HCT116 (cell line): ENCODE measurements at regions not wholly inside any gene's neighbourhood (a gene's known extent, or its start where the extent isn't known, plus 50 kb on each side); places are given as distances from the start of the nearest gene placed in this dataset.

Experiments
- ATAC-seq: fragments of 200-7000 bp; cut with Tn5 transposase; 2 replicates; pipeline ENCODE4 v1.9.1; 2020; ENCODE audit warnings: mild to moderate bottlenecking, moderate library complexity
- BruUV-seq: library from RNA; stranded (reverse); fragments of 400-500 nt; replicated peaks from 2 replicates; lab custom pipeline; 2021; lab: Mats Ljungman, UMichigan
- CTCF ChIA-PET: fragments of 300-600 bp; sonication (Branson Sonifier 250); formaldehyde crosslinking; loops from one replicate; lab custom pipeline; 2021; ENCODE audit warnings: antibody characterized with exemption; lab: Charles Lee
- POLR2A ChIA-PET: fragments of 300-600, 350-600 bp; sonication (Branson Sonifier 250); formaldehyde crosslinking; loops from one replicate; lab custom pipeline; 2021; ENCODE audit warnings: antibody characterized with exemption; lab: Charles Lee
- RAD21 ChIA-PET, 2 experiments: fragments of 300-600 bp; sonication (Branson Sonifier 250); formaldehyde crosslinking; loops; one replicate each; lab custom pipeline; 2023; ENCODE audit warnings: low total read pairs in 2 of 2; ENCODE audit not compliant: uncharacterized antibody in 2 of 2, unreplicated experiment in 2 of 2, low non-redundant PET in 1 of 2; lab: Charles Lee
- DNase-seq: peaks from one replicate; pipeline ENCODE4 v3.0.0-alpha.2; 2010; ENCODE audit warnings: low read depth, low spot score
- H2AFZ ChIP-seq: fragments of 200-600 bp; shearing (Covaris generic), sonication (generic); 2 replicates; pipeline ENCODE4 v1.6.1; 2017; ENCODE audit warnings: low read depth, mixed run types, mixed read lengths, antibody characterized with exemption, low read length; ENCODE audit not compliant: poor library complexity, severe bottlenecking
- H3K27ac ChIP-seq: 2 replicates; pipeline ENCODE4 v1.5.1; 2012; ENCODE audit warnings: low read depth, low read length
- H3K27me3 ChIP-seq: fragments of 200-600 bp; sonication (generic); 2 replicates; pipeline ENCODE4 v1.6.1; 2016; ENCODE audit warnings: mixed run types, low read length, mixed read lengths; ENCODE audit not compliant: insufficient read depth
- H3K36me3 ChIP-seq, 2 experiments: fragments of 200-500 bp in 1 of 2; fragments of 200-600 bp in 1 of 2; sonication (Bioruptor generic) in 1 of 2; sonication (generic) in 1 of 2; 2 replicates each; pipeline versions ENCODE4 v1.5.1 to v1.6.1; 2014 to 2016; ENCODE audit warnings: low read length in 2 of 2, inconsistent platforms in 1 of 2, mixed read lengths in 1 of 2, mixed run types in 1 of 2; ENCODE audit not compliant: insufficient read depth in 2 of 2, control insufficient read depth in 1 of 2
- H3K4me1 ChIP-seq, 2 experiments: fragments of 200-600 bp in 1 of 2; sonication (generic) in 1 of 2; 2 replicates each; pipeline versions ENCODE4 v1.5.1 to v1.6.1; 2012 to 2017; ENCODE audit warnings: low read length in 2 of 2, inconsistent platforms in 1 of 2, mild to moderate bottlenecking in 1 of 2, mixed read lengths in 1 of 2, mixed run types in 1 of 2, moderate library complexity in 1 of 2; ENCODE audit not compliant: insufficient read depth in 2 of 2, control insufficient read depth in 1 of 2
- H3K4me2 ChIP-seq: fragments of 200-600 bp; sonication (generic); 2 replicates; pipeline ENCODE4 v1.6.1; 2017; ENCODE audit warnings: mixed run types, low read length, mixed read lengths
- H3K4me3 ChIP-seq, 2 experiments: fragments of 200-600 bp in 1 of 2; sonication (generic) in 1 of 2; replicated peaks in 1 of 2; 2 replicates each; pipeline ENCODE4 v1.5.1; 2011 to 2016; ENCODE audit warnings: low read length in 2 of 2, control low read depth in 1 of 2, low read depth in 1 of 2, mild to moderate bottlenecking in 1 of 2, mixed read lengths in 1 of 2, mixed run types in 1 of 2
- H3K79me2 ChIP-seq: fragments of 200-600 bp; sonication (generic); 2 replicates; pipeline ENCODE4 v1.6.1; 2017; ENCODE audit warnings: mild to moderate bottlenecking, mixed run types, low read length, moderate library complexity, mixed read lengths; ENCODE audit not compliant: insufficient read depth
- H3K9ac ChIP-seq: fragments of 200-600 bp; sonication (generic); 2 replicates; pipeline ENCODE4 v1.6.1; 2016; ENCODE audit warnings: low read length, mixed read lengths
- H3K9me2 ChIP-seq: fragments of 200-600 bp; sonication (generic), shearing (Covaris generic); 2 replicates; pipeline ENCODE4 v1.6.1; 2017; ENCODE audit warnings: mixed run types, mild to moderate bottlenecking, moderate library complexity; ENCODE audit not compliant: insufficient read depth
- H3K9me3 ChIP-seq, 2 experiments: fragments of 200-500 bp in 1 of 2; fragments of 200-600 bp in 1 of 2; sonication (Bioruptor generic) in 1 of 2; sonication (generic) in 1 of 2; 2 replicates each; pipeline ENCODE4 v1.6.1; 2014 to 2017; ENCODE audit warnings: low read length in 2 of 2, mixed read lengths in 2 of 2, inconsistent platforms in 1 of 2, low read depth in 1 of 2, mild to moderate bottlenecking in 1 of 2, mixed run types in 1 of 2, moderate library complexity in 1 of 2; ENCODE audit not compliant: control insufficient read depth in 1 of 2, insufficient read depth in 1 of 2
- H4K20me1 ChIP-seq: fragments of 200-600 bp; sonication (generic), shearing (Covaris generic); 2 replicates; pipeline ENCODE4 v1.6.1; 2017; ENCODE audit warnings: mixed run types, mild to moderate bottlenecking, moderate library complexity; ENCODE audit not compliant: insufficient read depth
- CBX3 ChIP-seq: IDR thresholded peaks from 2 replicates; pipeline ENCODE4 v1.6.1; 2012; ENCODE audit warnings: low read depth
- CTCF ChIP-seq, 3 experiments: fragments of 200-600 bp in 1 of 3; sonication (generic) in 1 of 3; IDR thresholded peaks in 2 of 3; conservative IDR thresholded peaks in 1 of 3; 2 replicates each; pipeline ENCODE4 v1.5.1; 2012 to 2017; ENCODE audit warnings: low read depth in 2 of 3, low read length in 2 of 3, antibody characterized with exemption in 1 of 3, borderline replicate concordance in 1 of 3, control low read depth in 1 of 3, mild to moderate bottlenecking in 1 of 3, mixed read lengths in 1 of 3, mixed run types in 1 of 3, moderate library complexity in 1 of 3; ENCODE audit not compliant: insufficient read depth in 1 of 3
- ELF1 ChIP-seq: IDR thresholded peaks from 2 replicates; pipeline ENCODE4 v1.6.1; 2012; ENCODE audit warnings: low read depth, borderline replicate concordance
- EZH2 ChIP-seq: fragments of 200-600 bp; sonication (generic); IDR thresholded peaks from 2 replicates; pipeline ENCODE4 v1.6.1; 2017; ENCODE audit warnings: antibody characterized with exemption, mixed run types
- EZH2phosphoT487 ChIP-seq: fragments of 200-600 bp; IDR thresholded peaks from 2 replicates; pipeline ENCODE4 v1.6.1; 2018; ENCODE audit warnings: antibody characterized with exemption, borderline replicate concordance
- JUND ChIP-seq: IDR thresholded peaks from 2 replicates; pipeline ENCODE4 v1.6.1; 2012
- MAX ChIP-seq: IDR thresholded peaks from 2 replicates; pipeline ENCODE4 v1.6.1; 2012
- POLR2AphosphoS5 ChIP-seq: IDR thresholded peaks from 2 replicates; pipeline ENCODE4 v1.6.1; 2011; ENCODE audit warnings: mild to moderate bottlenecking, low read depth, low read length, moderate library complexity
- RAD21 ChIP-seq: IDR thresholded peaks from 2 replicates; pipeline ENCODE4 v1.6.1; 2012; ENCODE audit warnings: low read depth, mild to moderate bottlenecking
- SP1 ChIP-seq: IDR thresholded peaks from 2 replicates; pipeline ENCODE4 v1.6.1; 2012; ENCODE audit warnings: low read depth
- SRF ChIP-seq: IDR thresholded peaks from 2 replicates; pipeline ENCODE4 v1.6.1; 2012; ENCODE audit warnings: low read depth
- YY1 ChIP-seq: IDR thresholded peaks from 2 replicates; pipeline ENCODE4 v1.6.1; 2011; ENCODE audit warnings: low read length, low read depth, moderate library complexity, mild to moderate bottlenecking; ENCODE audit not compliant: insufficient replicate concordance; ENCODE audit errors: extremely low read depth
- ZBTB33 ChIP-seq: IDR thresholded peaks from 2 replicates; pipeline ENCODE4 v1.6.1; 2011; ENCODE audit warnings: mild to moderate bottlenecking, low read length, moderate library complexity; ENCODE audit not compliant: insufficient replicate concordance; ENCODE audit errors: extremely low read depth
- ZFX ChIP-seq: fragments of 450-650 bp; IDR thresholded peaks from 2 replicates; pipeline ENCODE4 v1.6.1; 2017
- intact Hi-C: fragments of 100-400 bp; cut with micrococcal nuclease; formaldehyde crosslinking; loops from 2 replicates; pipeline ENCODE4 v1.10.0; 2022

- Histone ChIP-seq H3K9me3 (no peaks in the 10 kb centered on the region), H3K27ac (no peak overlapping the region), H2AFZ (no peak overlapping the region), H3K79me2 (no peaks in the 10 kb centered on the region), H3K4me3 (no peak overlapping the region), H3K36me3 (no peaks in the 10 kb centered on the region), H3K9ac (no peak overlapping the region), H3K9me2 (no peaks in the 10 kb centered on the region)
- RAD21 ChIA-PET = no interaction called here
- no TSS peak for BruUV-seq
- no peak for TF ChIP-seq ZBTB33
- no peak for TF ChIP-seq ZFX
- no peak for TF ChIP-seq RAD21
- no peak for TF ChIP-seq MAX
- TF ChIP-seq ELF1 = no peak
- TF ChIP-seq SP1 = no peak
- no peak for TF ChIP-seq CBX3
- no peak for TF ChIP-seq CTCF (IDR thresholded peaks at IDR 0.05 in 2 of 3, conservative IDR thresholded peaks at IDR 0.05 in 1 of 3; ENCODE audit: borderline replicate concordance in 1 of 3, insufficient read depth in 1 of 3, low read depth in 2 of 3, low read length in 2 of 3)
- TF ChIP-seq JUND = no peak
- no peak for TF ChIP-seq YY1
- TF ChIP-seq EZH2phosphoT487 = no peak
- TF ChIP-seq EZH2 = no peak
- TF ChIP-seq SRF = no peak
- no peak for TF ChIP-seq POLR2AphosphoS5
- TF ChIP-seq, all 23 proteins: peak for 0
- ChIA-PET CTCF (no interaction called here), POLR2A (no interaction called here)
- intact Hi-C loops = no loop called here
- no peak overlapping the region for H3K4me2 ChIP-seq
- H4K20me1 ChIP-seq = no peaks in the 10 kb centered on the region
- DNase-seq (no peak), ATAC-seq (no peak)
- no peaks in the 10 kb centered on the region for H3K27me3 ChIP-seq
- no peaks in the 10 kb centered on the region for H3K4me1 ChIP-seq
These were observed 153.5 kb upstream of the MEIS2 start for GRCh38 chr15:37253877-37254276.
